Nephron progenitor cell (in vitro differentiated cells): ENCODE measurements at regions not wholly inside any gene's neighbourhood (a gene's known extent, or its start where the extent isn't known, plus 50 kb on each side); places are given as distances from the start of the nearest gene placed in this dataset.

Source experiments
- DNase-seq: peaks from one replicate; pipeline ENCODE4 v3.0.0; 2021
- H3K27ac Mint-ChIP-seq: 2 replicates; pipeline ENCODE4 v1.8.0; 2021; ENCODE audit warnings: mild to moderate bottlenecking, moderate library complexity, mixed read lengths
- H3K27me3 Mint-ChIP-seq: 2 replicates; pipeline ENCODE4 v1.8.0; 2021; ENCODE audit warnings: mild to moderate bottlenecking, low read depth, mixed read lengths; ENCODE audit not compliant: poor library complexity
- H3K36me3 Mint-ChIP-seq: 2 replicates; pipeline ENCODE4 v1.8.0; 2021; ENCODE audit warnings: low read depth, mixed read lengths
- H3K4me1 Mint-ChIP-seq: 2 replicates; pipeline ENCODE4 v1.8.0; 2021; ENCODE audit warnings: mixed read lengths
- H3K4me3 Mint-ChIP-seq: 2 replicates; pipeline ENCODE4 v1.8.0; 2021; ENCODE audit warnings: mild to moderate bottlenecking, moderate library complexity, mixed read lengths
- H3K9me3 Mint-ChIP-seq: 2 replicates; pipeline ENCODE4 v1.8.0; 2021; ENCODE audit warnings: mild to moderate bottlenecking, moderate library complexity, mixed read lengths
- CTCF ChIP-seq: fragments of 200-600 bp; sonication (generic); IDR thresholded peaks from 2 replicates; pipeline ENCODE4 v1.5.0; 2021; ENCODE audit warnings: antibody characterized with exemption

GRCh38 chr5:3905031-3905430 lies 309.4 kb downstream of the IRX1 start:
- Mint-ChIP-seq H3K4me3 (no peak overlapping the region), H3K27me3 (peaks cover 17% of the 10 kb centered on the region), H3K9me3 (no peaks in the 10 kb centered on the region), H3K4me1 (peaks cover 6% of the 10 kb centered on the region), H3K36me3 (no peaks in the 10 kb centered on the region), H3K27ac (no peak overlapping the region)
- TF ChIP-seq CTCF, result no peak
- no peak for DNase-seq

GRCh38 chr5:3905521-3905920 lies 309.9 kb downstream of the IRX1 start:
- Mint-ChIP-seq H3K9me3 (no peaks in the 10 kb centered on the region), H3K4me1 (peaks cover 6% of the 10 kb centered on the region), H3K36me3 (no peaks in the 10 kb centered on the region), H3K27ac (no peak overlapping the region), H3K4me3 (no peak overlapping the region), H3K27me3 (peaks cover 17% of the 10 kb centered on the region)
- no peak for DNase-seq
- no peak for TF ChIP-seq CTCF

- peaks cover 10% of the 10 kb centered on the region for H3K27me3 Mint-ChIP-seq
- peaks cover 5% of the 10 kb centered on the region for H3K4me1 Mint-ChIP-seq
- no peak for TF ChIP-seq CTCF
- H3K36me3 Mint-ChIP-seq, result no peaks in the 10 kb centered on the region
- H3K9me3 Mint-ChIP-seq, result no peaks in the 10 kb centered on the region
- H3K27ac Mint-ChIP-seq, result no peak overlapping the region
- DNase-seq, result no peak
- no peak overlapping the region for H3K4me3 Mint-ChIP-seq
Observed at GRCh38 chr5:3911111-3911510, 315.5 kb downstream of the IRX1 start.

GRCh38 chr5:3911773-3912172 lies 316.1 kb downstream of the IRX1 start:
- no peaks in the 10 kb centered on the region for H3K4me1 Mint-ChIP-seq
- no peak overlapping the region for H3K27ac Mint-ChIP-seq
- H3K36me3 Mint-ChIP-seq, result no peaks in the 10 kb centered on the region
- H3K4me3 Mint-ChIP-seq, result no peak overlapping the region
- no peak for DNase-seq
- peaks cover 6% of the 10 kb centered on the region for H3K27me3 Mint-ChIP-seq
- no peak for TF ChIP-seq CTCF
- H3K9me3 Mint-ChIP-seq, result no peaks in the 10 kb centered on the region

- no peak overlapping the region for H3K4me3 Mint-ChIP-seq
- no peak overlapping the region for H3K27ac Mint-ChIP-seq
- peaks cover 6% of the 10 kb centered on the region for H3K27me3 Mint-ChIP-seq
- DNase-seq, result no peak
- no peak for TF ChIP-seq CTCF
- H3K36me3 Mint-ChIP-seq, result no peaks in the 10 kb centered on the region
- H3K4me1 Mint-ChIP-seq, result no peaks in the 10 kb centered on the region
- H3K9me3 Mint-ChIP-seq, result peaks cover 6% of the 10 kb centered on the region
Observed at GRCh38 chr5:3912790-3913189, 317.2 kb downstream of the IRX1 start.

- DNase-seq, result no peak
- Mint-ChIP-seq H3K9me3 (peaks cover 6% of the 10 kb centered on the region), H3K4me3 (no peak overlapping the region), H3K4me1 (no peaks in the 10 kb centered on the region), H3K36me3 (no peaks in the 10 kb centered on the region), H3K27ac (no peak overlapping the region), H3K27me3 (peaks cover 1% of the 10 kb centered on the region)
- no peak for TF ChIP-seq CTCF
Observed at GRCh38 chr5:3913279-3913678, 317.6 kb downstream of the IRX1 start.
